HG03280 (cell line): ENCODE measurements at regions not wholly inside any gene's neighbourhood (a gene's known extent, or its start where the extent isn't known, plus 50 kb on each side); places are given as distances from the start of the nearest gene placed in this dataset.

Experiments used
- ATAC-seq: cut with Tn5 transposase; IDR thresholded peaks from one replicate; pipeline ENCODE4 v1.9.1; 2021; ENCODE audit warnings: mild to moderate bottlenecking, moderate library complexity; ENCODE audit not compliant: unreplicated experiment

GRCh38 chr2:18749912-18750526 lies 160.7 kb upstream of the NT5C1B start:
- no peak for ATAC-seq

- no peak for ATAC-seq
These were observed 156.3 kb upstream of the NT5C1B start for GRCh38 chr2:18745431-18746272.

GRCh38 chr2:18741895-18742732 lies 152.7 kb upstream of the NT5C1B start:
- no peak for ATAC-seq

- no peak for ATAC-seq
These were observed 151.8 kb upstream of the NT5C1B start for GRCh38 chr2:18741191-18741590.

GRCh38 chr2:18740474-18740881 lies 151.1 kb upstream of the NT5C1B start:
- ATAC-seq = no peak

- ATAC-seq = no peak
These were observed 142.3 kb upstream of the NT5C1B start for GRCh38 chr2:18731666-18732065.

- no peak for ATAC-seq
These were observed 135.2 kb upstream of the NT5C1B start for GRCh38 chr2:18724371-18725145.

GRCh38 chr2:18723219-18723618 lies 133.8 kb upstream of the NT5C1B start:
- no peak for ATAC-seq

GRCh38 chr2:18722101-18722500 lies 132.7 kb upstream of the NT5C1B start:
- ATAC-seq = no peak

- ATAC-seq = no peak
These were observed 131.9 kb upstream of the NT5C1B start for GRCh38 chr2:18721038-18721922.

GRCh38 chr2:18719978-18720775 lies 130.8 kb upstream of the NT5C1B start:
- ATAC-seq = no peak

- ATAC-seq = no peak
These were observed 118.9 kb upstream of the NT5C1B start for GRCh38 chr2:18708203-18708715.

GRCh38 chr2:18706001-18706400 lies 116.6 kb upstream of the NT5C1B start:
- no peak for ATAC-seq

GRCh38 chr2:18704276-18704675 lies 114.9 kb upstream of the NT5C1B start:
- no peak for ATAC-seq

GRCh38 chr2:18703555-18703954 lies 114.2 kb upstream of the NT5C1B start:
- ATAC-seq = no peak

- ATAC-seq = no peak
These were observed 112.6 kb upstream of the NT5C1B start for GRCh38 chr2:18701981-18702380.

GRCh38 chr2:18701546-18701945 lies 112.2 kb upstream of the NT5C1B start:
- no peak for ATAC-seq

GRCh38 chr2:18690342-18690741 lies 101.0 kb upstream of the NT5C1B start:
- ATAC-seq = no peak
